IPS-NIHi7 (cell line): ENCODE measurements at regions not wholly inside any gene's neighbourhood (a gene's known extent, or its start where the extent isn't known, plus 50 kb on each side); places are given as distances from the start of the nearest gene placed in this dataset.
"Not testable (repeated sequence)": the region's sequence is repeated elsewhere in the genome, so short reads cannot be mapped to it uniquely, and the experiment has no call there.

ENCODE experiments used
- DNase-seq: peaks from one replicate; pipeline ENCODE4 v3.0.0; 2012; ENCODE audit warnings: mixed read lengths; ENCODE audit errors: extremely low spot score

GRCh38 chr3:192968901-192969300 lies 51.2 kb upstream of the MB21D2 start:
- DNase-seq, result not testable (repeated sequence)

DNA sequence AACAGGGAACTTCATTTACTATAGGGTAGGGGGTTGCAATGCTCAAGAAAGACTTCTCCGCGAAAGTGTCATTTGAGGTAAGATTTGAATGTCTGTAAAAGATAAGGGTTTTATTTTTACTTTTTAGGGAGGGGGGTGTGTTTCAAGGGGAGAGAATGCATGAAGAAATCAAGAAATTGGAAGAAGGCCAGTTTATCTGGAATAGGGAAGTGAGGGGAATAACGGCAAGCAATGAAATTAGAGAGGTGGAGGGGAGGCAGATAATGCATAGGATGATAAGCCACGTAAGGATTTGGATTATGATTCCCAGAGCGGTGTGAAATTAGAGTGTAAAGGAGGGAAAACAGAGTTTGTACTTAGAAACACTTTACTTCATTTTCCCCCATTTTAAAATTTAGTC lies 63.0 kb upstream of the MB21D2 start:
- no peak for DNase-seq

DNA sequence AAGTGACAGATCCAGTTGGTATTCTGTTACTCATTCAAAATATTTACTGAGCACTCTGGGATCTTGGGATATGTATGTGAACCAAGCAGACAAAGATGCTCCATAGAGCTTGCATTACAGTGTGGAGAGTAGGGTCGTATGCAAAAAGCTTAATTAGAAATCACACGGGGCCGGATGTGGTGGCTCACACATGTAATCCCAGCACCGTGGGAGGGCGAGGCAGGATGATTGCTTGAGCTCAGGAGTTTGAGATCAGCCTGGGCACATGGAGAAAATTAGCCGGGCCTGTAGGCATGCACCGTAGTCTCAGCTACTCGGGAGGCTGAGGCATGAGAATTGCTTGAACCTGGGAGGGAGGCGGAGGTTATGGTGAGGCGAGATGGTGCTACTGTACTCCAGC lies 68.7 kb upstream of the MB21D2 start:
- DNase-seq, result no peak

DNA sequence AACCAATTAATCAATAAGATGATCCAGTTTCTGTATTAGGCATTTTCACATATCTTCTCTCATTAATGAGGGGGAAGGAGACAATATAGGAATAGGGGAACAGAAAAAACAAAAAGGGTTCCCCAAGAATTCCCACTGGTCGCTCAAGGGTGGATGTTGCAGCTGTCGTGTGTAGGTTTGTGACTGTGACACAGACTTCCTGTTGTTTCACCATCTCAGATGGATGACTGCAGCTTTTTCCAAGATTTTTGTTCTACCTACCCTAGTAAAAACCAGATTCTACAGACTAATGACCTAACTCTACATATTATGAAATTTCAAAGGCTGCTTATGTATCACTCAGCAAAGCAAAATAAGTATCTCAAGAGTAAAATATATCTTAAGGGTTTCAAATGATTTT lies 73.7 kb upstream of the MB21D2 start:
- DNase-seq, result no peak

- DNase-seq, result no peak
These were observed 74.7 kb upstream of the MB21D2 start for GRCh38 chr3:192992361-192992760.

DNA sequence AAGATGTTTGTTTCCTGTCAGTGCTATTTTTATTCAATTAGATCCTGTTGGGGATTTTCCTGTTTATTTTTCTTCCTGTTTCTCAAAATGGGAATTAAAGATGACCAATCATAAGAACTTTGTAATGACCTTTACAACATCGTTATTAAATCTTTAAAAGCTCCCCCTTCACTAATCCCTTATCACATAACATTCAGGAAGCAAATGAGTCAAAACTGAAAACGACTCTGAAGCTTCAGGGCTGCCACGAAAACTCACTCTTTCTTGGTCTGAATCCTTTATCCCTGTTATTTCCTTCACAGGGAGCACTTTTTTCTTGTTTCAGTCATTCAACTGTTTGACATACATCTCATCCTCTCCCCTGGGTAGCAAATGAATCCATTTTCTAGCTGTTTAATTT lies 75.8 kb upstream of the MB21D2 start:
- no peak for DNase-seq

GRCh38 chr3:193001113-193001512 lies 83.5 kb upstream of the MB21D2 start:
- not testable (repeated sequence) for DNase-seq

DNA sequence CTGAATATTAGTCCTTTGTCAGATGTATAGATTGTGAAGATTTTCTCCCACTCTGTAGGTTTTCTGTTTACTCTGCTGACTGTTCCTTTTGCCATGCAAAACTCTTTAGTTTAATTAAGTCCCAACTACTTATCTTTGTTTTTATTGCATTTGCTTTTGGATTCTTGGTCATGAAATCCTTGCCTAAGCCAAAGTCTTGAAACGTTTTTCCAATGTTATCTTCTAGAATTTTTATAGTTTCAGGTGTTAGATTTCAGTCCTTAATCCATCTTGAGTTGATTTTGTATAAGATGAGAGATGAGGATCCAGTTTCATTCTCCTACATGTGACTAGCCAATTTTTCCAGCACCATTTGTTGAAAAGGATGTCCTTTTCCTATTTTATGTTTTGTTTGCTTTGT lies 86.0 kb upstream of the MB21D2 start:
- not testable (repeated sequence) for DNase-seq

- DNase-seq, result no peak
These were observed 91.0 kb upstream of the MB21D2 start for GRCh38 chr3:193008654-193009053.

- no peak for DNase-seq
These were observed 92.5 kb upstream of the MB21D2 start for GRCh38 chr3:193010191-193010590.

DNA sequence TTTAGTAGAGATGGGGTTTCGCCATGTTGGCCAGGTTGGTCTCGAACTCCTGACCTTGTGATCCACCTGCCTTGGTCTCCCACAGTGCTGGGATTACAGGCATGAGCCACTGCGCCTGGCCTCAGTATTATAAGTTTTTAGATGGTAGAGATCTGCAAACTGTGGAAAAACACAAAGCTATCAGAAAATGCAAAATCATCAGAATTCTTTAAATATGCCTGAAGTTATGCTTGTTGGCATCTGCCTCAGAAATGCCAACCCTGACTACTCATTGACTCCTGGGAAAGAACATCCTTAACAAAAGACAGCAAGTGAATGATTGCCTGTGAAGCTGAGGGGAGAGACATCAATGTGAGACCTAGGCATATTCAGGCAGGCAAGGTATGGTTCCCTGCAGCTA lies 94.3 kb upstream of the MB21D2 start:
- DNase-seq, result no peak

DNA sequence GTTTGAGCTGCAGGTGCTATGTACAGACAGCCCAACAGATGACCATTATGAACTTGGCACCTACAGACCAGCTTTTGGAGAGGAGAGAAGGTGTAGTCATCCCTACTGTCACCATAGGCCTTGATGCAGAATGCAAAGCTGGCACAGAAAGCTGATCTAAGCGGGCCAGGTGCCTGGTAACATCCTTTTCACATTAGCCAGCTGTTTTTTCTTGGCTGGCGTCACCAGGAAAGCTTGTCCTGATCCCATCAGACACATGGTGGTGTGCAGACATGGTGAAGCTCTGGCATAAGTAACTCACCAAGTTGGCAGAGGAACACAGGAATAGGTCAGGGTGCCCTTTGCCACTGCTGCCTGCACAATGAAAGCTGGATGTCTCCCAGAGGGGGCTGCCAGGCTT lies 97.2 kb upstream of the MB21D2 start:
- DNase-seq, result no peak

GRCh38 chr3:193016437-193016901 lies 98.8 kb upstream of the MB21D2 start:
- DNase-seq, result peak; percentile 63

GRCh38 chr3:193021506-193022010 lies 103.9 kb upstream of the MB21D2 start:
- DNase-seq, result no peak

GRCh38 chr3:193023218-193023617 lies 105.6 kb upstream of the MB21D2 start:
- no peak for DNase-seq

- no peak for DNase-seq
These were observed 110.6 kb upstream of the MB21D2 start for GRCh38 chr3:193028258-193028657.

GRCh38 chr3:193029800-193030199 lies 112.1 kb upstream of the MB21D2 start:
- DNase-seq, result no peak

- DNase-seq, result no peak
These were observed 112.6 kb upstream of the MB21D2 start for GRCh38 chr3:193030276-193030675.

DNA sequence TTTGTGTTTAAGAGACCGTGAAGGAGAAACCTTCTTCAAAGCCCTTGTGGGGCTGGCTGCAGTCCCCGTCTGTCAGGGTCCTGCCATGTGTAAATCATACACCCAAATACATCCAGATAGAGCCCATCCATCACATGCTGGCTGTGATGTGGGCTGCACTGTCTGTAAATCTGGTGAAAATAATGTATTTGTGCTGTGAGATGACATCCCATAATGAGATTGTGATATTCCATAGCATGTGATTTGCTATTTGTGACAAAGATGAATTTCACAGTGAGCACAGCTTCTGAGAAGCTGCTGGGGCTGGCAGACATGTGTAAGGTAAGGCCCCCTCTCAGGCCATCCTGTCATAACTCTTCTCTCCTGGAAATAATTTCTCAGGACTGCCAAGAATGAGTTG lies 114.3 kb upstream of the MB21D2 start:
- no peak for DNase-seq

- DNase-seq, result no peak
These were observed 115.6 kb upstream of the MB21D2 start for GRCh38 chr3:193033226-193033780.

GRCh38 chr3:193037828-193038227 lies 120.2 kb upstream of the MB21D2 start:
- not testable (repeated sequence) for DNase-seq

- no peak for DNase-seq
These were observed 121.4 kb upstream of the MB21D2 start for GRCh38 chr3:193039058-193039457.

DNA sequence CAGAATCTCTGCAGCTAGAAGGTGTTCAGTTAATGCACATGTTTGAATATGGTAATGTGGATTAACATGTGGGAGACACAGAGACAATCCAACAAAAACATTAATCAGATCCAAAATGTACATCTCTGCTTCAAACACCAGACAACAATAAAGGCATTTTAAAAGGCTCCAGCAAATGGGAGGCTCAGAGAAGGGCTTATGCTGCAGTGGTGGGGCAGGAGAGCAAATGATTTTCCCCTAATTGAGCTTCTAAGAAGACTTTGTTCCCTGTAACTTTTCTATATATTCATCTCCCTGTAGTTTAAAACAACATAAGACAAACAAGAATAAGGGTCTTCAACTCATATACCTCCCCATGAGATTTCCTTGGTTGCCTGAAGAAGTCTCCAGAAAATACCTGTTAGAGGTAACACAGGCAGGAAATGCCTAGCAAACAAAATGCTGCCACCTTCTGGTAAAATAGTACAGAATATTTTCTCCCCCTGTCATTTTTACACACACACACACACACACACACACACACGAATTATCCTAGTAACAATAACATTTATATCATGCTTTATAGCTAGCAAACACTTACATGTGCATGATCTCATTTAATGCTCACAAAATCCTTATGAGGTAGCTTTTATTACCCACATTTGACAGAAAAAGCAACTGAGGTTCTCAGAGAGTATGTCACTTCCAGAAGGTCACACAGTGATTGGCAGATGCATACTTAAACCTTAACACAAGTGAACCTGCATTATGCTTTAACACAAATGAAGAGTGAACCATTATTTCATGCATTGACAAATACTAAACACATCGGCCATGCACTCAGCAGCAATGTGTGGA lies 123.4 kb upstream of the MB21D2 start:
- DNase-seq, result peak; percentile 59
